T-cell (primary cell): ENCODE measurements at regions not wholly inside any gene's neighbourhood (a gene's known extent, or its start where the extent isn't known, plus 50 kb on each side); places are given as distances from the start of the nearest gene placed in this dataset.

ENCODE experiments used
- ATAC-seq, 4 experiments: fragments of 200-7000 bp in 3 of 4; fragments of 150-1000 bp in 1 of 4; cut with Tn5 transposase; replicated peaks in 1 of 4; 1 replicate in 3 of 4; 2 replicates in 1 of 4; pipeline ENCODE4 v1.10.0; 2021; ENCODE audit warnings: moderate library complexity in 3 of 4, mild to moderate bottlenecking in 2 of 4, moderate number of reproducible peaks in 1 of 4
- CTCF ChIA-PET, 2 donors: fragments of 300-600 bp; sonication (Branson Sonifier 250); formaldehyde crosslinking; loops; one replicate each; lab custom pipeline; 2022; ENCODE audit warnings: antibody characterized with exemption in 2 of 2; lab: Charles Lee
- POLR2A ChIA-PET, 2 donors: fragments of 300-600 bp; sonication (Branson Sonifier 250); formaldehyde crosslinking; loops; one replicate each; lab custom pipeline; 2022; ENCODE audit warnings: antibody characterized with exemption in 2 of 2; lab: Charles Lee
- DNase-seq, 35 experiments: peaks; one replicate each; pipeline versions ENCODE4 v3.0.0 to v3.0.0-alpha.2; 2013 to 2023
- H3K27ac ChIP-seq: one replicate; pipeline ENCODE4 v1.5.1; 2013; ENCODE audit warnings: low read length
- H3K27me3 ChIP-seq, 2 experiments: replicated peaks in 1 of 2; 1 replicate in 1 of 2; 2 replicates in 1 of 2; pipeline versions ENCODE4 v1.6.1 to v1.7.0; 2013; ENCODE audit warnings: low read length in 1 of 2, mixed read lengths in 1 of 2; ENCODE audit not compliant: control insufficient read depth in 2 of 2, insufficient read depth in 2 of 2; ENCODE audit errors: extremely low read depth in 1 of 2
- H3K36me3 ChIP-seq, 2 donors: 1 replicate in 1 of 2; 2 replicates in 1 of 2; pipeline versions ENCODE4 v1.6.1 to v1.7.0; 2013; ENCODE audit warnings: low read length in 1 of 2; ENCODE audit not compliant: control insufficient read depth in 2 of 2, insufficient read depth in 1 of 2; ENCODE audit errors: extremely low read depth in 1 of 2
- H3K4me1 ChIP-seq, 2 experiments: 1 replicate in 1 of 2; 2 replicates in 1 of 2; pipeline versions ENCODE4 v1.6.1 to v1.7.0; 2013; ENCODE audit warnings: low read length in 2 of 2, mixed read lengths in 1 of 2; ENCODE audit not compliant: insufficient read depth in 2 of 2, control insufficient read depth in 1 of 2; ENCODE audit errors: extremely low read depth in 1 of 2
- H3K4me3 ChIP-seq, 2 donors: 1 replicate in 1 of 2; 2 replicates in 1 of 2; pipeline versions ENCODE4 v1.5.1 to v1.7.0; 2013; ENCODE audit warnings: mild to moderate bottlenecking in 2 of 2, low read length in 1 of 2, moderate library complexity in 1 of 2; ENCODE audit not compliant: control insufficient read depth in 1 of 2; ENCODE audit errors: extremely low read depth in 1 of 2
- H3K9me3 ChIP-seq: 2 replicates; pipeline ENCODE4 v1.7.0; 2013
- H3K27ac Mint-ChIP-seq, 2 donors: one replicate each; pipeline ENCODE4 v1.8.0; 2020 to 2021; ENCODE audit warnings: mild to moderate bottlenecking in 2 of 2, mixed read lengths in 2 of 2
- H3K27me3 Mint-ChIP-seq, 2 donors: one replicate each; pipeline ENCODE4 v1.8.0; 2021 to 2022; ENCODE audit warnings: mixed read lengths in 2 of 2
- H3K36me3 Mint-ChIP-seq: one replicate; pipeline ENCODE4 v1.8.0; 2021; ENCODE audit warnings: mixed read lengths
- H3K4me1 Mint-ChIP-seq, 3 donors: one replicate each; pipeline ENCODE4 v1.8.0; 2020 to 2022; ENCODE audit warnings: mixed read lengths in 3 of 3, mild to moderate bottlenecking in 1 of 3
- H3K4me3 Mint-ChIP-seq, 3 donors: one replicate each; pipeline ENCODE4 v1.8.0; 2020 to 2022; ENCODE audit warnings: mild to moderate bottlenecking in 3 of 3, mixed read lengths in 3 of 3, moderate library complexity in 3 of 3
- H3K9me3 Mint-ChIP-seq, 3 donors: one replicate each; pipeline ENCODE4 v1.8.0; 2020 to 2022; ENCODE audit warnings: mixed read lengths in 3 of 3
- WGBS: methylation state at CpG from one replicate; pipeline ENCODE4 v1.1.5; 2013; ENCODE audit warnings: missing lambda C conversion rate; ENCODE audit not compliant: insufficient coverage; 5-methylcytosine and 5-hydroxymethylcytosine counted together

- Mint-ChIP-seq H3K27ac (no peak overlapping the region), H3K27me3 (peaks cover 4 to 10% of the 10 kb centered on the region in 2 donors), H3K4me1 (no peaks in the 10 kb centered on the region), H3K36me3 (no peaks in the 10 kb centered on the region), H3K4me3 (no peak overlapping the region), H3K9me3 (no peaks in the 10 kb centered on the region)
- DNase-seq: no peak
- no peaks in the 10 kb centered on the region for H3K4me1 ChIP-seq
- no peaks in the 10 kb centered on the region for H3K36me3 ChIP-seq
- H3K27me3 ChIP-seq: no peaks in the 10 kb centered on the region
- CTCF ChIA-PET: interaction anchor here in 1 of 2 donors (0.6 kb wide), 1 partner anchor 748 kb away, joined by 3 read pairs; no protein-coding TSS in a partner anchor
- no peak overlapping the region for H3K4me3 ChIP-seq
- ATAC-seq: no peak
- 79% methylated on average over 3 of the region's 6 CpGs for WGBS
- H3K27ac ChIP-seq: no peak overlapping the region
- POLR2A ChIA-PET: interaction anchor here in 1 of 2 donors (0.6 kb wide), 1 partner anchor 305 kb away, joined by 4 read pairs; no protein-coding TSS in a partner anchor
- no peaks in the 10 kb centered on the region for H3K9me3 ChIP-seq
Measured at GRCh38 chr5:68015381-68016302, 199.9 kb upstream of the PIK3R1 start.

DNA sequence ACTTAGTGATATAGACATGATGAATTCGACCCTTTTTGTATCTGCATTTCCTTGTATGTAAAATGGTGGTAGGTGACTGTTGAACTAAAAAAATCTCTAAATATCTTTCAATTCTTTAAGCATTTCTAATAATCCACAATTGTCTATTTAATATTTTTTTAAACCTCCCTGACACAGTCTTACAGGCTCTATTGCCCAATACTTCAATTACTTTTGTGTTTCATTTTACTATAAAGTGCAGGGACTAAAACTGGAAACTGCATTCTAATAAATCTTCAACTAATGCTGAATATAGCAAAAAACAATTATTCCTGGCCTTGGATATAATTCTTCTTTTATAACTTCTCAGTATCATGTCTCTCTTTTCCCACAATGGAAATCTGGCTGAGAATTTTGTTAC, 202.7 kb upstream of the PIK3R1 start:
- no peak overlapping the region for H3K27ac ChIP-seq
- ChIA-PET POLR2A (no interaction called here), CTCF (no interaction called here)
- Mint-ChIP-seq H3K36me3 (no peaks in the 10 kb centered on the region), H3K4me1 (no peaks in the 10 kb centered on the region), H3K9me3 (no peaks in the 10 kb centered on the region), H3K27ac (no peak overlapping the region), H3K4me3 (no peak overlapping the region), H3K27me3 (peaks cover 5 to 10% of the 10 kb centered on the region in 2 donors)
- no peaks in the 10 kb centered on the region for H3K27me3 ChIP-seq
- no peaks in the 10 kb centered on the region for H3K36me3 ChIP-seq
- no peaks in the 10 kb centered on the region for H3K9me3 ChIP-seq
- no CpG with 5 or more reads among the region's 1 CpG for WGBS
- DNase-seq: no peak
- no peaks in the 10 kb centered on the region for H3K4me1 ChIP-seq
- no peak for ATAC-seq
- H3K4me3 ChIP-seq: no peak overlapping the region

- ChIA-PET POLR2A (no interaction called here), CTCF (no interaction called here)
- Mint-ChIP-seq H3K9me3 (no peaks in the 10 kb centered on the region), H3K27me3 (peaks cover 5 to 10% of the 10 kb centered on the region in 2 donors), H3K4me3 (no peak overlapping the region), H3K4me1 (no peaks in the 10 kb centered on the region), H3K27ac (no peak overlapping the region), H3K36me3 (no peaks in the 10 kb centered on the region)
- no peak overlapping the region for H3K27ac ChIP-seq
- no peak for ATAC-seq
- H3K4me1 ChIP-seq: no peaks in the 10 kb centered on the region
- no peak overlapping the region for H3K4me3 ChIP-seq
- WGBS: no CpG with 5 or more reads among the region's 1 CpG
- H3K36me3 ChIP-seq: no peaks in the 10 kb centered on the region
- H3K27me3 ChIP-seq: no peaks in the 10 kb centered on the region
- H3K9me3 ChIP-seq: no peaks in the 10 kb centered on the region
- DNase-seq: no peak
Measured at GRCh38 chr5:68012429-68012828, 203.1 kb upstream of the PIK3R1 start.

- H3K4me1 Mint-ChIP-seq: no peaks in the 10 kb centered on the region
- CTCF ChIA-PET: no interaction called here
Measured at GRCh38 chr5:68011801-68012200, 203.8 kb upstream of the PIK3R1 start.

DNA sequence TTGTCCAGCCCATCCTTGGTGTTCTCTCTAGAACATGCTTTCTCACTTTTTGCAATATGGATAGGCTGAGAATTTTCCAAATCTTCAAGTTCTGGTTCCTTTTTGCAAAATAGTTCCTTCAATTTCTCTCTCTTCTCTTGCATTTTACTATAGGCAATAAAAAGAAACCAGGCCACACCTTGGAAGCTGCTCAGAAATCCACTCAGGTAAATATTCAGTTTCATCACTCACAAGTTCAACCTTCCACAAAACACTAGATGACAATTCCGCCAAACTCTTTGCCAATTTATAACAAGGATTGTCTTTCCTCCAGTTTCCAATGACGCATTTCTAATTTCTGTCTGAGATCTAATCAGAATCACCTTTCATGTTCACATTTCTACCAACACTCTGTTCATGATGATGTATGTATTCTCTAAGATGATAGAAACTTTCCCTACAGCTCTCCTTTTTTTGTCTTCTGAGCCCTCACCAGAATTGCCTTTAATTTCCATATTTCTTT, 204.2 kb upstream of the PIK3R1 start:
- Mint-ChIP-seq H3K4me3 (no peak overlapping the region), H3K27me3 (peaks cover 5 to 10% of the 10 kb centered on the region in 2 donors), H3K9me3 (no peaks in the 10 kb centered on the region), H3K36me3 (no peaks in the 10 kb centered on the region), H3K27ac (no peak overlapping the region), H3K4me1 (no peaks in the 10 kb centered on the region)
- Histone ChIP-seq H3K27me3 (no peaks in the 10 kb centered on the region), H3K36me3 (no peaks in the 10 kb centered on the region), H3K4me3 (no peak overlapping the region), H3K9me3 (no peaks in the 10 kb centered on the region), H3K4me1 (no peaks in the 10 kb centered on the region), H3K27ac (no peak overlapping the region)
- ATAC-seq (no peak), DNase-seq (no peak)
- CTCF ChIA-PET: no interaction called here
- POLR2A ChIA-PET: no interaction called here
- WGBS: no CpG with 5 or more reads among the region's 2 CpGs

More at GRCh38 chr5:68011801-68012200, 203.8 kb upstream of the PIK3R1 start:
- POLR2A ChIA-PET: no interaction called here
- H3K36me3 ChIP-seq: no peaks in the 10 kb centered on the region
- Mint-ChIP-seq H3K27me3 (peaks cover 5 to 10% of the 10 kb centered on the region in 2 donors), H3K27ac (no peak overlapping the region), H3K4me3 (no peak overlapping the region), H3K9me3 (no peaks in the 10 kb centered on the region), H3K36me3 (no peaks in the 10 kb centered on the region)
- H3K9me3 ChIP-seq: no peaks in the 10 kb centered on the region
- H3K27ac ChIP-seq: no peak overlapping the region
- no peak overlapping the region for H3K4me3 ChIP-seq
- ATAC-seq: no peak
- no peaks in the 10 kb centered on the region for H3K27me3 ChIP-seq
- DNase-seq: no peak
- no peaks in the 10 kb centered on the region for H3K4me1 ChIP-seq

DNA sequence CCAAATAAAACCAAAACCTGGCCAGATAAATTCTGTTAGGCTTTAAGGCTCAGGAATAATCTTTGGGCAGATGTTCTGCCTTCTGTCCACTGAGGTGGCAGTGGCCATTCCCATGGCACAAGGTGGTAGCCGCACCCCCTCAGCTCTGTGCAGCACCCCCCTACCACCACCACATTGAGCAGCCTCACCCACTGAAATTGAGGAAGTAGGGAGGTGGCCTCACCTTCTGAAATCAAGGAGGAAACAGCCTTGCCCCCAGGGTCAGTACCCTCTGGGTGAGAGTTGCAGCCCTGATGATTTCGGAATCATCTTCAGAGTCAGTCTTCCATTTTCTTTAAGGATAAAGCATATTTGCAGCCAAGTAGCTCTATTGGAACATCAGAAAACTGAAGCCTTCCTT, 204.8 kb upstream of the PIK3R1 start:
- no peaks in the 10 kb centered on the region for H3K27me3 ChIP-seq
- Mint-ChIP-seq H3K9me3 (no peaks in the 10 kb centered on the region), H3K4me3 (no peak overlapping the region), H3K4me1 (no peaks in the 10 kb centered on the region), H3K27me3 (peaks cover 5 to 10% of the 10 kb centered on the region in 2 donors), H3K27ac (no peak overlapping the region), H3K36me3 (no peaks in the 10 kb centered on the region)
- no peak overlapping the region for H3K4me3 ChIP-seq
- WGBS: 100% methylated on average over 1 of the region's 2 CpGs
- H3K27ac ChIP-seq: no peak overlapping the region
- POLR2A ChIA-PET: no interaction called here
- no peaks in the 10 kb centered on the region for H3K4me1 ChIP-seq
- DNase-seq (no peak), ATAC-seq (no peak)
- CTCF ChIA-PET: no interaction called here
- no peaks in the 10 kb centered on the region for H3K9me3 ChIP-seq
- no peaks in the 10 kb centered on the region for H3K36me3 ChIP-seq
